H1 (cell line): ENCODE measurements at regions not wholly inside any gene's neighbourhood (a gene's known extent, or its start where the extent isn't known, plus 50 kb on each side); places are given as distances from the start of the nearest gene placed in this dataset.

Source experiments
- CTCF ChIA-PET: fragments of 300-600 bp; sonication (Branson Sonifier 250); formaldehyde crosslinking; loops from one replicate; lab custom pipeline; 2021; ENCODE audit not compliant: partially characterized antibody; lab: Charles Lee
- POLR2A ChIA-PET: fragments of 300-600 bp; sonication (Branson Sonifier 250); formaldehyde crosslinking; loops from one replicate; lab custom pipeline; 2021; ENCODE audit warnings: inconsistent platforms; ENCODE audit not compliant: partially characterized antibody; lab: Charles Lee
- DNase-seq, 2 experiments: peaks; one replicate each; pipeline versions ENCODE4 v3.0.0 to v3.0.0-alpha.2; 2010 to 2022; ENCODE audit warnings: low spot score in 2 of 2, low read depth in 1 of 2, mixed read lengths in 1 of 2
- FAIRE-seq: peaks from 2 replicates; lab custom pipeline; 2011; peaks lifted over from hg19 to GRCh38; lab: Jason Lieb, UNC
- H2AFZ ChIP-seq: 2 replicates; pipeline ENCODE4 v1.8.1; 2012; ENCODE audit warnings: low read length, inconsistent platforms
- H2AK5ac ChIP-seq: 2 replicates; pipeline ENCODE4 v1.6.1; 2013; ENCODE audit warnings: low read depth, low read length
- H2BK120ac ChIP-seq: replicated peaks from 2 replicates; pipeline ENCODE3; 2013; ENCODE audit warnings: low read depth, low read length, inconsistent platforms
- H2BK12ac ChIP-seq: 2 replicates; pipeline ENCODE4 v1.6.1; 2013; ENCODE audit warnings: low read depth, low read length
- H2BK15ac ChIP-seq: 2 replicates; pipeline ENCODE4 v1.6.1; 2013; ENCODE audit warnings: low read length
- H2BK20ac ChIP-seq: 2 replicates; pipeline ENCODE4 v1.6.1; 2013; ENCODE audit warnings: low read length
- H2BK5ac ChIP-seq: 2 replicates; pipeline ENCODE4 v1.6.1; 2013; ENCODE audit warnings: low read depth, low read length
- H3K14ac ChIP-seq: 2 replicates; pipeline ENCODE4 v1.6.1; 2013; ENCODE audit warnings: inconsistent platforms; ENCODE audit not compliant: insufficient read length
- H3K18ac ChIP-seq: 2 replicates; pipeline ENCODE4 v1.6.1; 2013; ENCODE audit warnings: low read length; ENCODE audit errors: extremely low read depth
- H3K23ac ChIP-seq: 2 replicates; pipeline ENCODE4 v1.6.1; 2013; ENCODE audit warnings: inconsistent platforms; ENCODE audit not compliant: insufficient read length
- H3K23me2 ChIP-seq: 2 replicates; pipeline ENCODE4 v1.6.1; 2013; ENCODE audit warnings: low read depth, low read length
- H3K27ac ChIP-seq: 2 replicates; pipeline ENCODE4 v1.6.1; 2011; ENCODE audit warnings: low read depth, low read length, inconsistent platforms
- H3K27me3 ChIP-seq, 4 experiments: replicated peaks in 1 of 4; 1 replicate in 1 of 4; 2 replicates in 3 of 4; pipeline versions ENCODE4 v1.6.1 to v1.8.1; 2011 to 2013; ENCODE audit warnings: low read length in 3 of 4, mild to moderate bottlenecking in 3 of 4, inconsistent platforms in 2 of 4, mixed read lengths in 2 of 4, moderate library complexity in 1 of 4; ENCODE audit not compliant: control insufficient read depth in 3 of 4, insufficient read depth in 3 of 4; ENCODE audit errors: extremely low read depth in 1 of 4
- H3K36me3 ChIP-seq, 4 experiments: 2 replicates each; pipeline versions ENCODE4 v1.6.1 to v1.8.1; 2011 to 2013; ENCODE audit warnings: mild to moderate bottlenecking in 4 of 4, low read length in 3 of 4, moderate library complexity in 2 of 4, control low read depth in 1 of 4, inconsistent platforms in 1 of 4; ENCODE audit not compliant: insufficient read depth in 4 of 4, control insufficient read depth in 2 of 4
- H3K4ac ChIP-seq: replicated peaks from 2 replicates; pipeline ENCODE3; 2013; ENCODE audit warnings: low read length, low read depth, mixed read lengths, inconsistent platforms; ENCODE audit not compliant: insufficient read length
- H3K4me1 ChIP-seq, 4 experiments: replicated peaks in 1 of 4; 1 replicate in 1 of 4; 2 replicates in 3 of 4; pipeline versions ENCODE4 v1.6.1 to v1.8.1; 2011 to 2013; ENCODE audit warnings: low read length in 3 of 4, inconsistent platforms in 2 of 4, mixed read lengths in 1 of 4; ENCODE audit not compliant: insufficient read depth in 4 of 4, control insufficient read depth in 3 of 4
- H3K4me2 ChIP-seq, 2 experiments: 2 replicates each; pipeline versions ENCODE4 v1.6.1 to v1.8.1; 2011 to 2013; ENCODE audit warnings: low read depth in 2 of 2, low read length in 2 of 2, control low read depth in 1 of 2, inconsistent platforms in 1 of 2, mild to moderate bottlenecking in 1 of 2; ENCODE audit not compliant: insufficient read depth in 1 of 2
- H3K4me3 ChIP-seq, 4 experiments: fragments of 200-600, 300-600 bp in 1 of 4; sonication (generic), shearing (Covaris generic), sonication (Bioruptor Twin) in 1 of 4; 2 replicates each; pipeline versions ENCODE4 v1.5.1 to v1.8.1; 2011 to 2016; ENCODE audit warnings: low read length in 4 of 4, low read depth in 3 of 4, control low read depth in 2 of 4, inconsistent platforms in 2 of 4, mild to moderate bottlenecking in 2 of 4, mixed read lengths in 1 of 4, moderate library complexity in 1 of 4; ENCODE audit not compliant: insufficient read depth in 2 of 4; ENCODE audit errors: extremely low read depth in 1 of 4
- H3K56ac ChIP-seq: replicated peaks from 2 replicates; pipeline ENCODE3; 2013; ENCODE audit warnings: low read depth, mild to moderate bottlenecking, mixed read lengths, low read length, inconsistent platforms; ENCODE audit not compliant: insufficient read length
- H3K79me1 ChIP-seq: 2 replicates; pipeline ENCODE4 v1.6.1; 2013; ENCODE audit warnings: low read depth, low read length, control low read depth
- H3K79me2 ChIP-seq, 2 experiments: 2 replicates each; pipeline versions ENCODE4 v1.6.1 to v1.8.1; 2012 to 2013; ENCODE audit warnings: low read length in 2 of 2, mild to moderate bottlenecking in 2 of 2, inconsistent platforms in 1 of 2; ENCODE audit not compliant: insufficient read depth in 2 of 2, control insufficient read depth in 1 of 2
- H3K9ac ChIP-seq, 4 experiments: replicated peaks in 1 of 4; 1 replicate in 1 of 4; 2 replicates in 3 of 4; pipeline versions ENCODE4 v1.6.1 to v1.8.1; 2011 to 2013; ENCODE audit warnings: low read depth in 3 of 4, low read length in 3 of 4, control low read depth in 2 of 4, mild to moderate bottlenecking in 2 of 4, moderate library complexity in 2 of 4, inconsistent platforms in 1 of 4; ENCODE audit errors: extremely low read depth in 1 of 4
- H3K9me3 ChIP-seq, 2 experiments: 2 replicates each; pipeline versions ENCODE4 v1.6.1 to v1.8.1; 2012 to 2013; ENCODE audit warnings: mild to moderate bottlenecking in 2 of 2, moderate library complexity in 2 of 2, control low read depth in 1 of 2, inconsistent platforms in 1 of 2, low read depth in 1 of 2, low read length in 1 of 2, mixed read lengths in 1 of 2; ENCODE audit not compliant: insufficient read depth in 2 of 2
- H4K20me1 ChIP-seq, 2 experiments: replicated peaks in 1 of 2; 2 replicates each; pipeline versions ENCODE3 to v1.8.1; 2011 to 2013; ENCODE audit warnings: inconsistent platforms in 2 of 2, low read length in 2 of 2, mild to moderate bottlenecking in 1 of 2; ENCODE audit not compliant: insufficient read depth in 2 of 2, control insufficient read depth in 1 of 2
- H4K5ac ChIP-seq: 2 replicates; pipeline ENCODE4 v1.6.1; 2013; ENCODE audit warnings: low read length, low read depth, mixed read lengths, inconsistent platforms; ENCODE audit not compliant: insufficient read length
- H4K8ac ChIP-seq: 2 replicates; pipeline ENCODE4 v1.8.0; 2013; ENCODE audit warnings: mild to moderate bottlenecking, moderate library complexity, low read length, inconsistent platforms; ENCODE audit not compliant: insufficient read depth; ENCODE audit errors: extremely low read depth
- H4K91ac ChIP-seq: replicated peaks from 2 replicates; pipeline ENCODE3; 2013; ENCODE audit warnings: low read length, mixed read lengths, inconsistent platforms; ENCODE audit not compliant: insufficient read length
- BACH1 ChIP-seq: IDR thresholded peaks from 2 replicates; pipeline ENCODE4 v1.6.1; 2012; ENCODE audit warnings: low read length, improper control_type of control experiment
- CTCF ChIP-seq, 3 experiments: IDR thresholded peaks; 1 replicate in 2 of 3; 2 replicates in 1 of 3; pipeline versions ENCODE4 v1.5.1 to v1.6.1; 2011; ENCODE audit warnings: low read length in 3 of 3, mild to moderate bottlenecking in 3 of 3, inconsistent platforms in 2 of 3, low read depth in 1 of 3, moderate library complexity in 1 of 3; ENCODE audit not compliant: insufficient read depth in 1 of 3; ENCODE audit errors: control extremely low read depth in 1 of 3
- HDAC6 ChIP-seq: IDR thresholded peaks from one replicate; pipeline ENCODE4 v1.7.1; 2012; ENCODE audit warnings: low read depth, mild to moderate bottlenecking, inconsistent platforms, low read length, moderate library complexity
- KDM4A ChIP-seq: IDR thresholded peaks from one replicate; pipeline ENCODE4 v1.7.1; 2012; ENCODE audit warnings: low read depth, mild to moderate bottlenecking, moderate library complexity, low read length, inconsistent platforms; ENCODE audit not compliant: severe bottlenecking
- TCF12 ChIP-seq: IDR thresholded peaks from 2 replicates; pipeline ENCODE4 v1.6.1; 2011; ENCODE audit warnings: low read depth, mild to moderate bottlenecking, low read length
- USF2 ChIP-seq: IDR thresholded peaks from 2 replicates; pipeline ENCODE4 v1.6.1; 2011; ENCODE audit warnings: low read length, improper control_type of control experiment
- WGBS, 2 experiments: shearing (Covaris generic) in 1 of 2; methylation state at CpG; one replicate each; pipeline versions ENCODE4 v1.1.6 to v1.1.7; 2013 to 2015; ENCODE audit warnings: low lambda C conversion rate in 2 of 2, mixed read lengths in 2 of 2, inconsistent platforms in 1 of 2, low coverage in 1 of 2, missing lambda C conversion rate in 1 of 2; ENCODE audit not compliant: insufficient replicate concordance in 2 of 2, insufficient coverage in 1 of 2, insufficient read length in 1 of 2; ENCODE audit errors: extremely low coverage in 1 of 2, missing lambda C conversion rate in 1 of 2; 5-methylcytosine and 5-hydroxymethylcytosine counted together

GRCh38 chr4:157558016-157558415 lies 337.5 kb downstream of the GRIA2 start:
- no peaks in the 10 kb centered on the region for H3K9me3 ChIP-seq
- H2BK15ac ChIP-seq, result no peak overlapping the region
- no peak overlapping the region for H2BK120ac ChIP-seq
- H3K23ac ChIP-seq, result no peak overlapping the region
- H3K27me3 ChIP-seq, result no peaks in the 10 kb centered on the region
- FAIRE-seq (no peak), DNase-seq (no peak)
- H3K4ac ChIP-seq, result no peak overlapping the region
- H3K79me1 ChIP-seq, result no peaks in the 10 kb centered on the region
- 81% methylated on average over 2 of the region's 2 CpGs; no CpG with 5 or more reads in 1 of the 2 experiments for WGBS, 2 experiments
- no peak overlapping the region for H2BK5ac ChIP-seq
- no peak overlapping the region for H3K4me3 ChIP-seq
- H4K8ac ChIP-seq, result no peak overlapping the region
- ChIA-PET POLR2A (no interaction called here), CTCF (no interaction called here)
- no peak overlapping the region for H3K18ac ChIP-seq
- H4K91ac ChIP-seq, result no peak overlapping the region
- H2AK5ac ChIP-seq, result no peak overlapping the region
- H3K36me3 ChIP-seq, result no peaks in the 10 kb centered on the region
- no peaks in the 10 kb centered on the region for H3K23me2 ChIP-seq
- no peaks in the 10 kb centered on the region for H4K20me1 ChIP-seq
- H4K5ac ChIP-seq, result no peak overlapping the region
- H3K4me2 ChIP-seq, result no peak overlapping the region
- H2AFZ ChIP-seq, result no peak overlapping the region
- H2BK20ac ChIP-seq, result no peak overlapping the region
- no peak overlapping the region for H3K14ac ChIP-seq
- no peak overlapping the region for H3K27ac ChIP-seq
- TF ChIP-seq USF2 (no peak), CTCF (IDR thresholded peaks at IDR 0.05; ENCODE audit: control extremely low read depth in 1 of 3, insufficient read depth in 1 of 3, low read depth in 1 of 3, low read length in 3 of 3) (no peak), KDM4A (no peak), HDAC6 (no peak), BACH1 (no peak), TCF12 (no peak)
- no peak overlapping the region for H3K56ac ChIP-seq
- H3K79me2 ChIP-seq, result no peaks in the 10 kb centered on the region
- H2BK12ac ChIP-seq, result no peak overlapping the region
- peaks cover 0 to 8% (median 4%) of the 10 kb centered on the region in 4 experiments; a peak in 5 of 7 replicates for H3K4me1 ChIP-seq
- H3K9ac ChIP-seq, result no peak overlapping the region
